ENCODE measurements at regions not wholly inside any gene's neighbourhood (a gene's known extent, or its start where the extent isn't known, plus 50 kb on each side); places are given as distances from the start of the nearest gene placed in this dataset.
A peak's percentile ranks its signal among the peaks of the same experiment; 100 is the strongest.

DNA sequence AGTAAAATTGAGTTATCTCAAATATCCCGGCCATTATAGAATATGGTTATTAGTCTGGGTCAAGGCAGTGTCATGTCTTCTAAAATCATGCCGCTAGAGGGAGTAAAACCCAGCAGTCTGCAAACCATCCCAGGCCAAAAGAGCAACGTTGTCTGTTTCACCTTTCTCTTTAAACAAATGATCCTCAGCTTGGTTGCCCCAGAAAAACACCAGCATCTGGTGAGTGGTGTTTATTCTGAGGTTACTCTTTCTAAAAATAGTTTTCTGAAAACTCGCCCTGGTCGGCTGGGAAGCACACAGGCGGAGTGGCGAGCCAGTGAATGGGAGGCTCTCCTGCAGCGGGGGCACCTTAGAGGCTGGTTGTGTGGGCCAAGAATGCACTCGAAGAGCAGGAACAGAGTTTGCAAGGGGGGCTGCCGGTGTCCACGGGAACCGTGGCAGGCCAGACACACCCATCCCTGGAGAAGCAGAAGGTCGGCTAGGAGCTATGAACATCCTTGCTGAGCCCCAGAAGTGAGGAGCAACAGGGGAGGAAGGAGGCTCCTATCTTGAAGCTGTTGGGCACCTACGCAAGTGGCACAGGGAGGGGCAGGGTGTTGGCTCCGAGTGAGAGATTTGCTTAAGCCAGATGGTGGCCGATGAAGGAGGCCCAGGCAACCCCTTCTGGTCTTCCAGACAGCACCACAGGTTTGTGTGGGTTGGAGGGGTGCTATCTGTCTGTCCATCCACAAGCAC, 297.1 kb downstream of the ETS1 start:
- TF ChIP-seq, protein P1, sequence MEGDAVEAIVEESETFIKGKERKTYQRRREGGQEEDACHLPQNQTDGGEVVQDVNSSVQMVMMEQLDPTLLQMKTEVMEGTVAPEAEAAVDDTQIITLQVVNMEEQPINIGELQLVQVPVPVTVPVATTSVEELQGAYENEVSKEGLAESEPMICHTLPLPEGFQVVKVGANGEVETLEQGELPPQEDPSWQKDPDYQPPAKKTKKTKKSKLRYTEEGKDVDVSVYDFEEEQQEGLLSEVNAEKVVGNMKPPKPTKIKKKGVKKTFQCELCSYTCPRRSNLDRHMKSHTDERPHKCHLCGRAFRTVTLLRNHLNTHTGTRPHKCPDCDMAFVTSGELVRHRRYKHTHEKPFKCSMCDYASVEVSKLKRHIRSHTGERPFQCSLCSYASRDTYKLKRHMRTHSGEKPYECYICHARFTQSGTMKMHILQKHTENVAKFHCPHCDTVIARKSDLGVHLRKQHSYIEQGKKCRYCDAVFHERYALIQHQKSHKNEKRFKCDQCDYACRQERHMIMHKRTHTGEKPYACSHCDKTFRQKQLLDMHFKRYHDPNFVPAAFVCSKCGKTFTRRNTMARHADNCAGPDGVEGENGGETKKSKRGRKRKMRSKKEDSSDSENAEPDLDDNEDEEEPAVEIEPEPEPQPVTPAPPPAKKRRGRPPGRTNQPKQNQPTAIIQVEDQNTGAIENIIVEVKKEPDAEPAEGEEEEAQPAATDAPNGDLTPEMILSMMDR (IDR thresholded peaks at IDR 0.05): peak; percentile 79 to 86 (median 84)
- TF ChIP-seq POLR2A (IDR thresholded peaks at IDR 0.05): no peak

Measured in uterus (tissue), 2 donors.